Skeletal muscle cell (primary cell): ENCODE measurements at regions not wholly inside any gene's neighbourhood (a gene's known extent, or its start where the extent isn't known, plus 50 kb on each side); places are given as distances from the start of the nearest gene placed in this dataset.
"Not testable (repeated sequence)": the region's sequence is repeated elsewhere in the genome, so short reads cannot be mapped to it uniquely, and the experiment has no call there.

ENCODE experiments used
- DNase-seq: peaks from one replicate; pipeline ENCODE4 v3.0.0-alpha.2; 2010; ENCODE audit warnings: low read depth
- H3K4me3 ChIP-seq: 2 replicates; pipeline ENCODE4 v1.5.1; 2011; ENCODE audit warnings: low read depth, mild to moderate bottlenecking, control low read depth, low read length, moderate library complexity

GRCh38 chr10:53569455-53569854, 796.9 kb upstream of the MBL2 start:
- no peak overlapping the region for H3K4me3 ChIP-seq
- DNase-seq: no peak

GRCh38 chr10:53548664-53549063, 776.1 kb upstream of the MBL2 start:
- DNase-seq: no peak
- H3K4me3 ChIP-seq: no peak overlapping the region

DNA sequence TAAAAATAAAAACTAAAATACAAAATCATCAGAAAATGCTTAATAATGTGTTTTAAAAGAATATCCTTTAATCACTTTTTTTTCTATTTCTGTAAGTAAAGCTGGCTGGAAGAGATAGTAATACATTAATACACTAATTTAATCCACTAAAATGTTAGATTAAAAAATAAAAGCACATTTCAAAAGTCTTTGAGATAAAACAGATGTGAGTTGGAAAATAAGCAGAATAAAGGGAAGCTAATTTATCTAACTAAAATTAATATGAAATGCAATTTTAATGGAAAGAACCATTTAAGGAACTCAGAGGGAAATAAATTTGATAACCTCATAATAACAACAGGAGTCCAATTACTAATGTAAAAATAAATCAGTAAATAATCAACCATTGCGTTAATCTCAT, 774.8 kb upstream of the MBL2 start:
- no peak overlapping the region for H3K4me3 ChIP-seq
- no peak for DNase-seq

- no peak for DNase-seq
- H3K4me3 ChIP-seq: no peak overlapping the region
Observed at GRCh38 chr10:53543410-53543809, 770.8 kb upstream of the MBL2 start.

- DNase-seq: no peak
- H3K4me3 ChIP-seq: no peak overlapping the region
Observed at GRCh38 chr10:53537508-53537907, 764.9 kb upstream of the MBL2 start.

- DNase-seq: no peak
- no peak overlapping the region for H3K4me3 ChIP-seq
Observed at GRCh38 chr10:53536322-53536721, 763.7 kb upstream of the MBL2 start.

- no peak for DNase-seq
- H3K4me3 ChIP-seq: no peak overlapping the region
Observed at GRCh38 chr10:53534428-53534827, 761.8 kb upstream of the MBL2 start.

DNA sequence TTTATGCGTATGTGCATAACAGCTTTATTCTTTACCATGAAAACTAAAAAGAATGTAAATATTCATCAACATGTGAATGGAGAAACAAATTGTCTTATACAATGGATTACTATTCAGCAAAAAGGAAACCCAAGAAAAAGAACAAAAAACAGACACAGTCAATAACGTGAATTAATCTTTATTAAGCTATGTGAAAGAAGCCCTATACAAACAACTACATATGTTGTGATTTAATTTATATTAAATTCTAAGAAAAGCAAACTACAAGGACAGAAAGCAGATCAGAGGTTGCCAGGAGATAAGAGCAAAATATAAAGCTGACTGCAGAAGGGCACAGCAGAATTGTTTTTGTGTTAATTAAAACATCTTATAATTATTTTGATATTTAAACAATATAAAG, 756.4 kb upstream of the MBL2 start:
- no peak for DNase-seq
- H3K4me3 ChIP-seq: no peak overlapping the region

DNA sequence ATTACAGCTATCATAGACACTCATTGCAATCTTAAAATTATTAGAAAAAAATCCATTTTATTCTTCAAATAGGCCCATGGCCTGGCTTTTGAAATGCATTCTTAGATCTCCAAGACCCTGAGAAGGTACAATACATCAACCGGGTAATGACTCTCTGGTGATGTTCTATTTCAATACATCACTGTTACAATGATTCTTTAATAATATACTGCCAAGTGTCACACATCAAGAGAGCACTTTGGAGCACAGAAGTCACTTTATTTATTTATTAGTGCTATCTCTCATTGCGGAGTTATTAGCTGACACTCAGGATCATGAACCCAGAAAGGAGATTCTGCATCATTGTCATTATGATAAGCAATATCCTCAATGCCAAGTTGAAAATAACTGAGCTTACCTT, 748.5 kb upstream of the MBL2 start:
- DNase-seq: no peak
- no peak overlapping the region for H3K4me3 ChIP-seq

- no peak overlapping the region for H3K4me3 ChIP-seq
- no peak for DNase-seq
Observed at GRCh38 chr10:53508197-53508596, 735.6 kb upstream of the MBL2 start.

DNA sequence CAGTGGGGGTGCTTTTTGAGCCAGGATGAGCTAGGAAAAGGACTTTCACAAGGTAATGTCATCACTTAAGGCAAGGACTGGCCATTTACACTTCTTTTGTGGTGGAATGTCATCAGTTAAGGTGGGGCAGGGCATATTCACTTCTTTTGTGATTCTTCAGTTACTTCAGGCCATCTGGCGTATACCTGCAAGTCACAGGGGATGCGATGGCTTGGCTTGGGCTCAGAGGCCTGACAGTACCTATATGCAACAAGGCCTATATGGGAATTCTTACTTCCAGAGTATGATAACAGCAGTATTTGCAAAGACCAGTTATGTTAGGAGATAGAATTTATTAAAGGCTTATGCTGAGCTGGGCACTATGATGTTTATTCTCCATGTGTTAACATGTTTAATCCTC, 731.9 kb upstream of the MBL2 start:
- not testable (repeated sequence) for H3K4me3 ChIP-seq, DNase-seq

GRCh38 chr10:53491774-53492173, 719.2 kb upstream of the MBL2 start:
- DNase-seq: no peak
- H3K4me3 ChIP-seq: no peak overlapping the region

- H3K4me3 ChIP-seq: no peak overlapping the region
- DNase-seq: no peak
Observed at GRCh38 chr10:53490553-53490952, 718.0 kb upstream of the MBL2 start.

GRCh38 chr10:53489335-53490182, 717.0 kb upstream of the MBL2 start:
- H3K4me3 ChIP-seq: no peak overlapping the region
- no peak for DNase-seq

DNA sequence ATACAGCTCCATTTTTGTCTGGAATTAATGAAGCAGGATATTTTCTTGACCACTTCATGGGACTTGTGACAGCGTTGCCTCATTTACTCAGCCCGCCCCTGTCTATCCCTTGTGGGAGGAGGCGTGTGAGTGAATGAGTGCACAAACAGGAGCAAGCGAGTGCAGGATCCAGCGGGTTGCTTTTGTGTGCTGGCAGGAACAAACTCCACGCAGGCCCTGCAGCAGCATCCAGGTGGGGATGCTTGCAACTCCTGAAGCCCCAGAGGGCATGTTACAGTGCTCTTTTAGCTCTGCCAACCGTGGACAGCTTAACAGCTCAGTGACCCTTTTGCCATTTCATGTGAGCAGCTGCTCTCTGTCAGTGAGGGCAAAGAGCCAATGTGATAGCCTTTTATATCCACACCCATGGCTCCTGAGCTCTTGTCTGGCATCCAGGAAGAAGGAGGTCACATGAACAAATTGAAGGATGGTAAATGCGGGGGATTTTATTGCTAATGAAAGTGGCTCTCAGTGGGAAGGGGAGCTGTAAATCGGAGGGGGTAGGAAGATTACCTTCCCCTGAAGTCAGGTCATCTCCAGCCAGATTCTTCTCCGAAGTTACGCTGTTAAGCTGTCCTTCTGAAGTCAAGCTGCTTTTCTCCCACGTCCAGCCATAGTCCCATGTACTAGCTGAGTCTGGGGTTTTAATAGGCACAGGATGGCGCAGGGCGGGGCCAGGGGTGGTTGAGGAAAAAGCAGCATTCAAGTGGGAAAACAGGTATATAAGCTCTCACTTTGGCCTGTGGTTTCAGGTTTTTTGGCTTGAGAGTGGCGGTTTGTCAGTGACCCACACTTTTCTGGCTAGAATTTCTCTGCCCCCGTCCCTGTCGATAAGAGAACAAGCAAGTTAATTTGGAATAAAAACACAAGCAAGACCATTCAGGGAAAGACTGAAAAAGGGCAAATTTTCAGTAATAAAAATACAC, 714.7 kb upstream of the MBL2 start:
- H3K4me3 ChIP-seq: no peak overlapping the region
- no peak for DNase-seq

DNA sequence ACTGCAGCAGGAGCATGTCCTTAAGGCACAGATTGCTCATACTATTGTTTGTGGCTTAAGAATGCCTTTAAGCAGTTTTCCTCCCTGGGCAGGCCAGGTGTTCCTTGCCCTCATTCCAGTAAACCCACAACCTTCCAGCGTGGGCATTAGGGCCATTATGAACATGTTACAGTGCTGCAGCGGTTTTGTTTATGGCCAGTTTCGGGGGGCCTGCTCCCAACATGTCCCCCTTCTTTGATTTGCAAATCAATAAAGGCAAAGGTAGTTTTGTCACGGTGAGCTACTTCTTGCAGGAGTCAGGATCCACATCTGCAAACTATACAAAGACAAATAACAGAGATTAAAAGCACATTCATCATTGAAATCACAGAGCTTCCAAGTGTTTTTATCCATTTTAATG, 712.8 kb upstream of the MBL2 start:
- not testable (repeated sequence) for H3K4me3 ChIP-seq, DNase-seq

- no peak for DNase-seq
- no peak overlapping the region for H3K4me3 ChIP-seq
Observed at GRCh38 chr10:53479365-53479764, 706.8 kb upstream of the MBL2 start.

DNA sequence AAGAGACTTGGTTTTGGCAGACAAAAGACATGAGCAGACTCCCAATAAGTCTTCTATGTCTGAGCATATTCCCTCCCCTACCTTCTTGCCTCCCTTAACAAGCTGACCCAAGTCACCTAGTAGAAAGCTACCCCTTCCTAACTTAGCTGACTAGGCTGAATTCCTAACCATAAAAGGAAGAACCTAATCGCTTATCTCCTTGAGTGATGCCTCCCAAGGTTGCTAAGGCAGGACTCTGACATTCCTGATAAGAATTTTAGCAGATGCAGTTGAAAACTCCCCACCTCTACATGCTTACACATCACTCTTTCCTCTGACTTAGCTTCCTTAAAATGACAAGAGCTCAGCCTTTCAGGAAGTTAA, 704.7 kb upstream of the MBL2 start:
- H3K4me3 ChIP-seq: no peak overlapping the region

DNA sequence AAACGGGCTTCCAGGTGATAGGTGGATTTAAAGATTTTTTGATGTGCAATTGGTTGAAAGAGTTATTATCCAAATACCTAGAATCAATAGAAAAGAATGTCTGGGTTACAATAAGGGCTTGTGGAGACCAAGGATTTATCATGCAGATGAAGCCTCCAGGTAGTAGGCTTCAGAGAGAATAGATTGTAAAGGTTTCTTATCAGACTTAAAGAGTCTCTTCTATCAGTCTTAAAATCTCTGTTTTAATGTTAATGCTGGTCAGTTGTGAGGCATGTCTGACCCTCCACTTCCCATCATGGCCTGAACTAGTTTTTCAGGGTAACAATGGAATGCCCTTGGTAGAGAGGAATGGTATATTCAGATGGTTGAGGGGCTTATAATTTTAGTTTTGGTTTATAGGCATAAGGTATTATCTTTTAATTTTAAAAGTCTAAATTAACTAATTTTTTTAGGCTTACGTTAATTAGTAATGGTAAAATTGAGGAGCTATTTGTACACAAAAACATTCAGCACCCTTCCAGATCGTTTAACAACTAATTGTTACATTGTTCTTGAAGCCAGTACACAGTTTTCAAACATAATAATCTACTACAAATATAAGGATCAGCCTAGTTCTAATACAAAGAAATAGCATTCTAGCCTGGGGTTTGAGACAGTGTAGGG, 704.2 kb upstream of the MBL2 start:
- H3K4me3 ChIP-seq: no peak overlapping the region
- DNase-seq: no peak

More for the DNA sequence above, 704.7 kb upstream of the MBL2 start:
- no peak for DNase-seq

GRCh38 chr10:53469383-53469782, 696.8 kb upstream of the MBL2 start:
- no peak overlapping the region for H3K4me3 ChIP-seq
- no peak for DNase-seq
